CD4-positive, alpha-beta T cell treated with Interleukin-17A for 1 hour (primary cell): ENCODE measurements at regions not wholly inside any gene's neighbourhood (a gene's known extent, or its start where the extent isn't known, plus 50 kb on each side); places are given as distances from the start of the nearest gene placed in this dataset.

ENCODE experiments used
- DNase-seq: peaks from one replicate; pipeline ENCODE4 v3.0.0-alpha.2; 2020

DNA sequence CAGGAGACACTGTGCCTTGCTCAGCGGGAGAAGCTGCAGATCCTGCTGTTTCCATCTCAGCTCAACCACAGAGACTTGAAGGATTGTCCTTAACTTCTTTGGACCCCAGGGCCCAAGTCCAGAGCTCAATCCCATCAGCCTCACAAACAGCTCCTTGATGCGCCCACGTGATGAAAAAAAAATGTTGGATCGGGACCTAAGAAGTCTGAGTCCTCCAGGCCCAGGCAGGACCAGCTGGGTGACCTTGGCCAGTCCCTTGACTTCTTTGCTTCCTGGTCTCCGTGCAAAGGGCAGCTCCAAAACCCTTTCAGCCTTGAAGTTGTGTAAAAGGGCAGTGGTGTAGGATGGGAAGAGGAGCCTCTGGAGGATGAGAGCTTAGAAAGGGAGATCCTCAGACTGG lies 175.5 kb downstream of the ZFP36L2 start:
- no peak for DNase-seq

DNA sequence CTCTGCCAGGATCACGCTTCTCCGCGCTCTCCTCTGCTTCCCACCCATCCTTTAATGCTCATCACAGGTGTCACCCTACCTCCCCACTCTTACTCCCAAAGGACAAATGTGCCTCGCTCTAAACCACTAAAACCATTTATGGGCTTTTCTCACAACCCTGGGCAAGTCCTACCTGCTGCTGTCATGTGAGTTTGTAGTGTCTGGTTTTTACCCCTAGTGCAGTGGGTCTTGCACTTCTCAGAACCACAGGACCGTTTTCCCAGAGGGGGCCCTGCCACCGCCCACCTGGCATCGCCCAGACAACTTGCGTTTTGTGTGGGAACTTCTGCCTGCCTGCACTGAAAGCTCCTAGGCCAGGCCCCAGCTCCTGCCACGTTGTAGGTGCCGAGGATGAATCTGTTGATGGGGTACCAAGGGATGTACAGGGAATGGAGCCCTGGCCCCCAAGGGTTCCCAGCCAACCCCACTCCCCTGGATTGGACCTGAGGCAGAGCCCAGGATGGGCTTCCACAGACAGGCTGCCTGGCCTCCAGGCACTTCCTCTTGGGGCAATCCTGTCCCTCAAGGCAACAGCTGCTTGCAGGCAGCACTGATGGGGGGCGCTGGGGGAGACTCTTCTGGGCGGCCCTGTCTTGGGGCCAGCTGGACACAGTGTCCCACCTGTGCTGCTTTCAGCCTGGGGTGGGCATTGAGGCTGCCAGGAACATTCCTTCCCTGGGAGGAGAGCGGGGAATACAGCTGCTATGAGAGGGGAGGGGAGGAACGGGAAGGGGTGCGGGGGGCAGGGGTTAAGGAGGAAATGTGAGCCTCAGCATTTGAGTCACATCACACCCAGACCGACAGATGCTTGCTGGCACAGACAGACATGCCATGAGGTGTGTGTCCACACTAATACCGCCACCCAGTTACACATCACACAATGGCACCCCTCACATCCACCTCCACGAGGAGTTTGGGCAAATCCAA lies 176.3 kb downstream of the ZFP36L2 start:
- no peak for DNase-seq

DNA sequence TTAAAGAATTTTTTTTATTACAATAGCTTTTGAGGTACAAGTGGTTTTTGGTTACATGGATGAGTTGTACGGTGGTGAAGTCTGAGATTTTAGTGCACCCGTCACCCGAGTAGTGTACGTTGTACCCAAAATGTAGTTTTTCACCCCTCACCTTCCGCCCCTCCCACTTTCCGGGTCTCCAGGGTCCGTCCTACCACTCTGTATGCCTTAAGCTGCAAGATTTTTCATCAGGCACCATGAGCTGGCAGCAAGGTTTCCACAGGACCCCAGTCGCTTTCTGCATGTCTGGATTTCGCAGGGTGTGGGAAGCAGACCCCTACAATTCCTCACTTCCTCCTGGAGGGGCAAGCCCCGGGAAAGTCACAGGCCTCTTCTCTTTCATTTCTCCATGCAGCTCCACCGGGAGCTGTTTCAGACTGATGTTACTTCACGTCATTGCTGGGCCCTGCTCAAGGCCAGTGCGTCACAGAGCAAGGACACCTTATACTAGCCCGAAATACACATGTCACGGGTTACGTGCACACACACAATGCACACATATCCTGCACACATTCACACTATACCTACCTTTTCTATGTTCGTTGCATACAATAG lies 179.1 kb downstream of the ZFP36L2 start:
- DNase-seq, result no peak

DNA sequence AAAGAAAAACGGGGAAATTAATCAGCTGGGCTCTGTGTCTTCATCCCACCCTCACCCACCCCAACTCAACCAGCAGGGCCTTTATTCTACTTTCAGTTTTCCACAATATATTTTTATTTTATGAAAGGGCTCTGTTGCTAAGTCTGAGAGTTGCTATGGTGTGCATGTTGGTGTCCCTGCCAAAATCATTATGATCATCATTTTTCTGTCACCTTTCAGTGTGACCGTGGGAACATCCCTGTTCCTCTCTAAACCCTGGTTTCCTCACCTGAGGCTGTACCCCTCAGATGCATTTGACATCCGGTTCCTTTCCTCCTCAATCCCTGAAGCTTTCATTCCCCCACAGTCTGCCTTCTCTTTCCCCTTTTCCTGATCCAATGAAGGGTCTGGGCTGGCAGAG lies 180.5 kb downstream of the ZFP36L2 start:
- no peak for DNase-seq

DNA sequence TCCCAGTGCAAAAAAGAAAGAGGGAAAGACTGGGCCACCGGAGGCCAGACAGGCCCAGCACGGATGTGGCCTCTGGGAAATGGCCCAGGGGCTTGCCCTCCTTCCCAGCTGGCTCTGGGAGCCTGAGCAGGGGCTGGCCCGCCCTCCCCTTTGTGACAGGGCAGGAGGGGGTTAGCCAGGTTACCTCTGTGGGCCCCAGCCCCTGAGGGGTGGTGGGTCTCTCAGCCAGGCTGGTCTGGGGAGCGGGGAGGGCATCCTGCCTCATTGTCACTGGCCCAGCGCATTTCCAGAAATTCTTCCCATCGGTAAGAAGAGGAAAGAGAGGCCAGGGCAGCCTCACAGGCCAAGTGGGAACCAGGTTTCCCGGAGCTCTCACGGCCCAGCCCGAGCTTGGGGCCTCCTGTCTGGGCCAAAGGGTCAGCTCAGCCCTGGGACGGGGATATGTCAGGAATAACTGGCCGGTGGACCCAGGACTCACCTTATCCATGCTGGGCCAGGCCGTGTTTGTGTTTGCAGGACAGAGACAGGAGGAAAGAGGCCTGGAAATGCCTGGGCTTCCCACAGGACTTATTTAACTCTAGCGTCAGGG lies 182.2 kb downstream of the ZFP36L2 start:
- no peak for DNase-seq

DNA sequence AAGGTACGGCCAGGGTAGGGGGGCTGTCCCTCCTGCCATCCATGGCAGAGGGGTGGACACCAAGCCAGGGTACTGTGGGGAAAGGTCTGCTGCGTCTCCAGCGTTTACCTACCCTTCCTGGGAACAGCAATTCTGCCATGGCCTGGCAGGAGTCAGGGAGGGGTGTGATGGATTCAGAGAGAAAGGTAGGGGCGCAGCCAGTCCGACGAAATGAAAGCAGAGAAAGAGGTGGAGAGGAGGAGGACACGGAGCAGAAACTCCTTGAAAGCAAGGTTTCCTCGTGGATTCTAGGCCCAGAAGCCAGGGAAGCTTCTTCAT lies 182.9 kb downstream of the ZFP36L2 start:
- DNase-seq, result no peak

DNA sequence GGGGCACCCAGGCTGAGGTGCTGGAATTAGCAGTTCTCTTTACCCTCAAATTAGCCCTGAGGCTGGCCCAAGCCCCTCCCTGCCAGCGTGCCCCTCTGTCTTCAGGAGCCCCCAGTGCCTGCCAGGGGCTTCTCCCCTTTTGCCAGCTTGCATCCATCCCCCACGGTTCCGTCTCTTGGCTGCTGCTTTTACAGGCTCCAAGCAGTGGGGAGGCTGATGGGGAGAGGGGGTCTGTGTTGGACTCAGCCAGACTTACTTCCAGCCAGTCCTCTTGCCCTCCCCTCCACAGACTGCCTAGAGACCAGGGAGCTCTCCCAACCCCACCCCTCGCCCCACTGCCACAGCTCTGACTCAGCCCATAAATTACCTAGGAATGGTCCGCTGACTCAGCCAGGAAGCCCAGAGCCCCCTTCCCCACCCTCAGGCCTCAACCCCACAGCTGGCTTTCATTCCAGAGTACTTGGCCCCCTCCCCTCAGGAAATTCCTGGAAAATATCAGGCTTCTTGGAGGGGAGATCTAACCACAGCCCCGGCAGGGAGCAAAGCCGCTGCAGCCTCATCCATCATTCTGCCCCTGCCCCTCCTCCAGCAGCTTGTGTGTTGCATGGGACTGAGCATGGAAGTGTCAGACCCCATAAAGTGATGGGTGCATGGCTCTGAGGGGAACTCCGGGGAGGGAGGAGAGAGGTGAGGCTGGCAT lies 184.6 kb downstream of the ZFP36L2 start:
- DNase-seq, result no peak

DNA sequence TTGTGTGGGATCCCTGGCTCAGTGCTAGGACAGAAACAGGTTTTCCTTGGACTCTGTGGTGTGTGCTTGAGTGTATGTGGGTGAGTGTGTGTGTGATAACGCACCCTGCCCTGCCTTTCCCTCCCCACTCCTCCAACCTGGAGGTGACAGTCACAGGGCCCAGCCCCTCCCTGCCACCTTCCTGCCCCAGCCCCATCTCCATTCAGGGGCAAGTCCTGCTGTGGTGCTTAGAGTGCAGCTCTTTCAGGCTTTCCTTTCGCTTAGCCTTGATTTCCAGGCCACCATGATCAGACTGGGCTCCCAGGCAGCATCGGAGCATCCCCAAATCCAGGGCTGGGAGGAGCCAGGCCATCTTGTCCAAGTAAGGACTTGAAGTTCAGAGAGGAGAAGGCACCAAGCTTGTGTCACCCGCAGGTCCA lies 185.2 kb downstream of the ZFP36L2 start:
- no peak for DNase-seq

DNA sequence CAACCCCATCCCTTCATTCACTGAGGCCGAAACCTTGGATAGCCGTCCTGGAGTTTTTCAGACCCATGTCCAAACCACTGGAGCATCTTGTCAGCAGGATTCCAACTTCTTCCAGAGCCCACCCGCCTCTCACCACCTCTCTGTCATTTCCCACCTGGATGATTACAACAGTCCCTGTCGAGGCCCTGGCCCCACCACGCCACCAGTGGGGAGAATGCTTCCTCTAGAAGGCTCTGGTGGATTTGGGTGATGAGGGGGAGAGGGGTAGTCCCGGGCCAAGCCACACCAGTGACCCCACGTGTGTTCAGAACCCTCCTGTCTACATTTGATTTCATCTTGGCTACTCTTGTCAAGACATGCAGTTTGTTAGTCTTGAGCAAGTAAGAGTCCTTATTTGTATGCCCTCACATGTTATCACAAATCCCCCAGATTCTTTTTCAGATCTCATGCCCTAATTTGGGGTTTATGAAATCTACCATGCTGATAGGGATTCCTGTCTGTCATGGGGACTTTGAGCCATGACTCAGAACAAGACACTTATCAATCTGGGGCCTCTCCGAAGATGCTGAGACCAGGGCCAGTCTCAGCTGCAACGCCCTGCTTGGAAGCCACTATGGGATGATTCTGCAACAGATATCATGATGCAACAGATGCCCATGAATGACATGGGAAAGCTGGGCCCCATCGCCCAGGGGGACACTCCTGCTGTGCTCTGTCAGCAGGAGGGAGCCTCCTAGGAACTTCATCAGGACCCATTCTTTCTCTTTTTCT lies 186.1 kb downstream of the ZFP36L2 start:
- no peak for DNase-seq

DNA sequence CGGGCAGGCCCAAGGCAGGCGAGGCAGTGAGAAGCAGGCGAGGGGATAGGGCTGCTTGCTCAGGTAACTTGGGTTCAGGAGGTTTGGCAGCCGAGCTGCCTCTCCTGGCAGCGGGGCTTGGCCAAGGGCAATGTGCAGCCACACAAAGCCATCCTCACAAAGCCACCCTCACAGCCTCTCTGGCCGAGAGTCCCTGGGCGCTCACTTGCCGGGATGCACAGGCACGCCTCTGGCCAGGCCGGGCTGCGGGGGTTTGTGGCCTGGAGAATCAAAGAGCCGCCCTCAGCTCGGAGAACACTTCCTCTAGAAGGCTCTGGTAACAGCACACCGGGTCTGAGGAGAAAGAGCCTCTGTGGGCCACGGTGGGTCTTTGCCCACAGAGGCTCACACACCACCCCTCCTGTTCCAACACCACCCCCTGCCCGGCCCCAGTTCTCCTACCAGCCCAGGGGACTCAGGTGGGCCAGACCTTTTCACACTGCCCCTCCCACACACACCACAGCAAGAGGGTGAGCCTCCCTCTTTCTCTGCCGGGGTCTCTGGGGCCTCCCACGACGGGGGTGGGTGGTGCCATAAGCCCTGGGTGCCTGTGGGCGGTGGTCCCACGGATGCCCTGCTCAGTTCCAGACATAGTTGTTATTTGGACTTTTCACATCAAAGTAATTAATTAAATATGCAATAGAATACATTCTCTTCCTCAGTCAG lies 186.9 kb downstream of the ZFP36L2 start:
- no peak for DNase-seq

DNA sequence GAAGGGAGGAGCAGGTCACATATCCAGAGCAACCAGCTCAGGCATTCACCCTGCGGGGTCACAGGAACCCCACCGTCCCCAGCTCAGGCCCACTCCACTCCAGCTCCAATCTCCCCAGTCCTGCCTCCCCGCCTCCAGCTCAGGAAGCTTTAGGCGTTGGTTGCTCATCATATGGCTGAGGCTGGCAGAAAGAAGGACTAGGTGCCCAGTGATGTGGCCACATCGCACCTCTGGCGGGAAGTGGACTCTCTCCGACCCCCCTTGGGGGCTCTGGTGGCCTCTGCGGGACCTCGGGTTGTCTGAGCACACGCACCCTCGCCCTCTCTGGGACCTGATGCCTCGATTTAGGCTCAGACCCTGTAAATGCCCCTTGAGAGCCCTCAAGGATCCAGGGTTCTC lies 187.7 kb downstream of the ZFP36L2 start:
- no peak for DNase-seq

DNA sequence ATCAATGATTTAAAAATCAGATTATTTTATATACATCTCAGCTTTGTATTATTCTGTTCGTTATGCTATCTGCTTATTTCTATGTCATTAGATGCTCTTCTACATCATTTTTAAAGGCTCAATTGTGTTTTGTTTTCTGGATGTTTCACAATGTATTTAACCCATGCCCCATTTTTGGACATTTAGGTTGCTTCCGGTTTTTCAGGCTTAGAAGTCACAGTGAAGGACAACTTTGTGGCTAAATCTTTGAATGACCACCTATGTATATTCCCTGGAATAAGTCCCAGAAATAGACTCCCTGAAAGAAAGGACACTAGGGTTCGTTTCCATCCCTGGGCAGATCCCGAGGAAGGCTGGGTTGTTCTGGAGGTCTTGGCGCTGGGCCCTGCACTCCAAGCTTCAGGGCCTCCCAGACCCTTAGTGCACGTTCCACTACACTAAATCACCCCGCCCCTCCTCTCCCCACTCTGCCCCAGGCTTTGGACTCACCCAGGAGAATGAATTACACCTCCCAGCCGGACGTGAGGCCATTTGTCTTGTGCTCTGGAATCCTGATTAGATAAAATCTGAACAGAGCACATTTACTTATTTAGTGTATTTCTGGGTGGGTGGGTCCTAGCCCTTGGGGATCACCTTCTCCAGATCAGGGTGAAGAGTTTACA lies 188.2 kb downstream of the ZFP36L2 start:
- DNase-seq, result no peak

DNA sequence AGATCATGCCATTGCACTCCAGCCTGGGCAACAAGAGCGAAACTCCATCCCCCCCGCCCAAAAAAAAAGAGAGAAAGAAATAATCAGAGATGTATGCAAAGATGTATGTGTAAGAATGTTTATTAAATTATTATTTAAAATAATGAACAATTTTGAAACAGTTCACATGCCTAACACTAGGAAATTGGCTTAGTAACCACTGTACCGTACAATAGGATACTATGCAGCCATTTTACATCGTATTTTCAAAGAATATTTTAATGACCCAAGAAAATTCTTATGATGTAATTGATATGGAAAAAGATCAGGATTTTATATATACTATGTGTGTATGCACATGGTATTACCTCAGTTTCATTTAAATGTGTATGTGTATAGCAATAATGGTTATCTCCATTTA lies 190.5 kb downstream of the ZFP36L2 start:
- no peak for DNase-seq

DNA sequence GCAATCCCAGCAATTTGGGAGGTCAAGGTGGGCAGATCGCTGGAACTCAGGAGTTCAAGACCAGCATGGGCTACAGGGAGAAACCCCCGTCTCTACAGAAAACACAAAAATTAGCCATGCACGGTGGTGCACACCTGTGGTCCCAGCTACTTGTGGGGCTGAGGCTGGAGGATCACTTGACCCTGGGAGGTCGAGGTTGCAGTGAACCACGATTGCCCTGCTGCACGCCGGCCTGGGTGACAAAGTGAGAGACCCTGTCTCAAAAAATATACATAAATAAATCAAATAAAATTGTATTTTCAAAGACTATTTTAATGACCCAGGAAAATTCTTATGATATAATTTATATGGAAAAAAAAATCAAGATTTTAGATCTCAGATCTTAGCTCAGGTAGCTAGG lies 191.5 kb downstream of the ZFP36L2 start:
- DNase-seq, result no peak

DNA sequence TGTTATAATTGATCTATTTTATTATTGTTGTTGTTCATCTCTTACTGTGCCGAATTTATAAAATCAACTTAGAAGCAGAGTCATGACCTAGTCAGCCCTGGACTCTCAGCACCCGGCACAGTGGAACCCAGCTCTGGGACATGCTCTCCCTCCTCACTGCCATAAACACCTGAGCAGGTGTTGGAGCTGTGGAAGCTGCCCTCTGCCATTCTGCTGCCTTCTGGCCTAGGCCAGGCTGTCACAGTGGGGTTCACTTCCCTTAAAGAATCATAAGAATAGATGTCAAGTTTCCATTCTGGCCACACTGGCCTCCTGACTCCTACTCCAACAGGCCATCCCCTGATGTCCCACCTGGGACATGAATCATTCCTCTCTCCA lies 192.2 kb downstream of the ZFP36L2 start:
- no peak for DNase-seq

DNA sequence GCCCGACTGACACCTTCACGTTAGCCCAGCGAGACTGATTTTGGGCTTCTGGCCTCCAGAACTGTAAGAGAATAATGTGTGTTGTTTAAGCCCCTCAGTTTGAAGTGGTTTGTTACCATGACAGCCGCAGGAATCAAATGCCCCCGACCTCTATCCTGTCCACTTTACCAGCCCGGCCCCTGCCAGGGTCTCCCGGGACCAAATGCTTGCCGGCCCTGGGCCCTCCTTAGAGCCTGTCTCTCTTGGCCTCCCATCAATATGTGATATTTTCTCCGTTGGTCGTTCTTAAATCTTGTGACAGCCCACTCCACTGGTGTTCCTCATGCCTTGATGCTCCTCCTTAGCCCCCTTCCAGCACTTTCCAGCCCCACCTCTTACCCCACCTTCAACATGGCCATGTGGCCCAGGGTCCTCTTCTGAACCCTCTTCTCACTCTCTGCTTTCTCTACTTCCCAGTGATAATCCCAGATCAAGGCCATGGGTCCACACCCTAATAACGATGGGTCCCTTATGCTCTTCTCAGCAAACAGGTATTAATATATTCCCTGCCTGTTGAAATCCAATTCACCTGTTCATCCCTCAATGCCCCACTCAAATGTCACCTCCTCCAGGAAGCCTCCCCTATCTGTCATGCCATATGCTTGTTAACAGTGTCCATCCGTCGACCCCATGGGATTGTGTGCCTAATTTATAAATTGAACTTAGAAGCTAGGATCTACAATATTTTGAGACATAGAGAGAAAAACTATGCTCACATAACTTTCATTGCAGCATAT lies 192.8 kb downstream of the ZFP36L2 start:
- DNase-seq, result no peak

DNA sequence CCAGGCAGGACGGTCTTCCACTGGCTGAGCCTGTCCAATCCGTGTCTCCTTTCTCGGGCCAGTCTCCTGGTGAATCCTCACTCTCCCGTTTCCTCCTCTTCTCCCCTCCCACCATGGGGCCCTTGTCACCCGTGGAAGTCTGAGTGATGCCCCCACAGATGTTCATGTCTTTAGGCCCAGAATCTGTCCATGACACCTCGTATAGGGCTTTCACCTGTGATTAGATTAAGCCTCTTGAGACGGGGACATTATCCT lies 193.5 kb downstream of the ZFP36L2 start:
- no peak for DNase-seq

DNA sequence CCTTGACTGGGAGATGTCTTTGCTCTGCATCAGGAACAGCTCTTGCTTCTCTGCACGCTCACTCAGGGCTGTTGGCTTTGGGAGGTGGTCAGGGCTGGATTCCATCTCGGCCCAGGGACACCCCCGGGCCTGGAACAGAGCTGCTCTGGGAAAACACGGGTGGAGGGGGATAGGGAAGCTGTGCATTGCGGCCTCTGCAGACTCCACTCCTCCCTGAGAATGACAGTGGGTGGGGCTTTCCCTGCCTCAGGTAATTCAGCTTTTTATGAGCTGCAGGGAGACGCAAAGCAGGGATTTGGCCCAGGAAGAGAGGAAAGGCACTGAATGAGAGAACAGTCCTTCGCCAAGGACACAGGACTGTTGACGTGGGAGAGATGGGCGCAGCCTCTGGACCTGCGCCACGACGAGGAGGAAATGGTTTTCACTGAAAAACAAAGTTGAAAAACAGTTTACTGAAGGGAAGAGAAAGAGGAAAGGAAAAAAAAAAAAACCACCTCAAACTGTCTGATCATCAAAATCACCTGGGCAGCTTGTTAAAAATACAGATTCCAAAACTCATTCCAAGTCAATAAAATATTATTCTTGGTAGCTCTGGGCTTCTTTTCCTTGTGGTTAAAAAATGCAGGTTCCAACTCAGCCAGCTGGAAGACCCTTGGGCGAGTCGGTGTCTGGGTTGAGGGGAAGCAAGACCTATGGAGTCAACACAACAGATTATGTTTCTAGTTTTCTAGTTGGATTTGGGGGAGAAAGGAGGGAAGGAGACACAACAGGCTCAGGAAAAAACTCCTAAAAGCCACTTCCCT lies 194.0 kb downstream of the ZFP36L2 start:
- DNase-seq, result no peak

DNA sequence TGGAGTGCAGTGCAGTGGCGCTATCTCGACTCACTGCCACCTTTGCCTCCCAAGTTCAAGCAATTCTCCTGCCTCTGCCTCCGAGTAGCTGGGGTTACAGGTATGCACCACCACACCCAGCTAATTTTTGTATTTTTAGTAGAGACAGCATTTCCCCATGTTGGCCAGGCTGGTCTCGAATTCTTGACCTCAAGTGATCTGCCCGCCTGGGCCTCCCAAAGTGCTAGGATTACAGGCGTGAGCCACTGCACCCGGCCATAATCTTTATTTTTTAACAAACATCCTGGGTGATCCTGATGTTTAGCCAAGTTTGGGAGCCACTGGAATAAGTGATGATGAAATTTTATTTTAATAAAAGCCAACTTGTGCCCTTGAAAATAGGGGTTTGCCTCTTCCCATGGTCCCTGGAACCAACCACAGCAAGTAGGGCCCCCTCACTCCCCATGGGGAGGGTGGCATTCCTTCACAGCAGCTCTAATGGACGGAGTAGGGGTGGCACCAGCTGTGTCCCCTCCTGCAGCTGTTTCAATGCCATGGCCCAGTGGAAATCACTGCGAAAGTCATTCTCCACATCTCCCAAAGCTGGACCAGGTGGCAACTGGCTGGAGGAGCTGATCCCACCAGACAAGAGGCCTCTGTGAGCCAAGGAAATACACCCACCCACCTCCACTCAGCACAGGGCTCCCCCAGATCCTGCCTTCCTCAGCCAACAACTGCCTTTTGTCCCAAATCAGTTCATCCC lies 194.8 kb downstream of the ZFP36L2 start:
- DNase-seq, result no peak
